Body of pancreas (tissue), 4 donors: ENCODE measurements at regions not wholly inside any gene's neighbourhood (a gene's known extent, or its start where the extent isn't known, plus 50 kb on each side); places are given as distances from the start of the nearest gene placed in this dataset.

ENCODE experiments used
- CTCF ChIP-seq, 7 experiments: fragments of 450-650 bp in 4 of 7; fragments of 200-600 bp in 3 of 7; sonication (generic) in 3 of 7; IDR thresholded peaks; one replicate each; pipeline ENCODE4 v1.5.1; 2016 to 2019; ENCODE audit warnings: antibody characterized with exemption in 7 of 7
- POLR2A ChIP-seq, 3 donors: fragments of 450-650 bp; IDR thresholded peaks; one replicate each; pipeline ENCODE4 v1.6.1; 2016; ENCODE audit warnings: antibody characterized with exemption in 3 of 3, mild to moderate bottlenecking in 2 of 3

GRCh38 chr3:146781606-146782005 is 176.5 kb upstream of the PLSCR5 start:
- TF ChIP-seq CTCF (IDR thresholded peaks at IDR 0.05) (no peak), POLR2A (IDR thresholded peaks at IDR 0.05) (no peak)
